ENCODE measurements at regions not wholly inside any gene's neighbourhood (a gene's known extent, or its start where the extent isn't known, plus 50 kb on each side); places are given as distances from the start of the nearest gene placed in this dataset.

GRCh38 chr14:21989090-21989489, 315.5 kb upstream of the OR4E1 start:
- TF ChIP-seq GATA2 (IDR thresholded peaks at IDR 0.05; ENCODE audit: low read depth, low read length): no peak

GRCh38 chr14:21988413-21988812, 314.8 kb upstream of the OR4E1 start:
- TF ChIP-seq GATA2 (IDR thresholded peaks at IDR 0.05; ENCODE audit: low read depth, low read length) (no peak), GATA3 (IDR thresholded peaks at IDR 0.05; ENCODE audit: low read depth, low read length) (no peak)

GRCh38 chr14:21987937-21988336, 314.3 kb upstream of the OR4E1 start:
- no peak for TF ChIP-seq GATA2 (IDR thresholded peaks at IDR 0.05; ENCODE audit: low read depth, low read length)
- no peak for TF ChIP-seq GATA3 (IDR thresholded peaks at IDR 0.05; ENCODE audit: low read depth, low read length)

- no peak for TF ChIP-seq GATA2 (IDR thresholded peaks at IDR 0.05; ENCODE audit: low read depth, low read length)
- TF ChIP-seq GATA3 (IDR thresholded peaks at IDR 0.05; ENCODE audit: low read depth, low read length): no peak
Observed at GRCh38 chr14:21985081-21985480, 311.5 kb upstream of the OR4E1 start.

GRCh38 chr14:21978999-21979314, 305.3 kb upstream of the OR4E1 start:
- TF ChIP-seq GATA3 (IDR thresholded peaks at IDR 0.05; ENCODE audit: low read depth, low read length) (no peak), GATA2 (IDR thresholded peaks at IDR 0.05; ENCODE audit: low read depth, low read length) (no peak)

- TF ChIP-seq GATA3 (IDR thresholded peaks at IDR 0.05; ENCODE audit: low read depth, low read length) (no peak), GATA2 (IDR thresholded peaks at IDR 0.05; ENCODE audit: low read depth, low read length) (no peak)
Observed at GRCh38 chr14:21978184-21978998, 304.8 kb upstream of the OR4E1 start.

GRCh38 chr14:21974741-21975140, 301.1 kb upstream of the OR4E1 start:
- no peak for TF ChIP-seq GATA3 (IDR thresholded peaks at IDR 0.05; ENCODE audit: low read depth, low read length)
- no peak for TF ChIP-seq GATA2 (IDR thresholded peaks at IDR 0.05; ENCODE audit: low read depth, low read length)

GRCh38 chr14:21965042-21965441, 291.4 kb upstream of the OR4E1 start:
- TF ChIP-seq GATA2 (IDR thresholded peaks at IDR 0.05; ENCODE audit: low read depth, low read length): no peak
- TF ChIP-seq GATA3 (IDR thresholded peaks at IDR 0.05; ENCODE audit: low read depth, low read length): no peak

- no peak for TF ChIP-seq GATA2 (IDR thresholded peaks at IDR 0.05; ENCODE audit: low read depth, low read length)
- no peak for TF ChIP-seq GATA3 (IDR thresholded peaks at IDR 0.05; ENCODE audit: low read depth, low read length)
Observed at GRCh38 chr14:21964180-21964579, 290.6 kb upstream of the OR4E1 start.

- TF ChIP-seq GATA2 (IDR thresholded peaks at IDR 0.05; ENCODE audit: low read depth, low read length) (no peak), GATA3 (IDR thresholded peaks at IDR 0.05; ENCODE audit: low read depth, low read length) (no peak)
Observed at GRCh38 chr14:21960636-21961035, 287.0 kb upstream of the OR4E1 start.

GRCh38 chr14:21941885-21942284, 268.3 kb upstream of the OR4E1 start:
- TF ChIP-seq GATA2 (IDR thresholded peaks at IDR 0.05; ENCODE audit: low read depth, low read length) (no peak), GATA3 (IDR thresholded peaks at IDR 0.05; ENCODE audit: low read depth, low read length) (no peak)

- no peak for TF ChIP-seq GATA2 (IDR thresholded peaks at IDR 0.05; ENCODE audit: low read depth, low read length)
- no peak for TF ChIP-seq GATA3 (IDR thresholded peaks at IDR 0.05; ENCODE audit: low read depth, low read length)
Observed at GRCh38 chr14:21940887-21941856, 267.6 kb upstream of the OR4E1 start.

GRCh38 chr14:21939836-21940235, 266.2 kb upstream of the OR4E1 start:
- TF ChIP-seq GATA2 (IDR thresholded peaks at IDR 0.05; ENCODE audit: low read depth, low read length) (no peak), GATA3 (IDR thresholded peaks at IDR 0.05; ENCODE audit: low read depth, low read length) (no peak)

- TF ChIP-seq GATA3 (IDR thresholded peaks at IDR 0.05; ENCODE audit: low read depth, low read length) (no peak), GATA2 (IDR thresholded peaks at IDR 0.05; ENCODE audit: low read depth, low read length) (no peak)
Observed at GRCh38 chr14:21937996-21938395, 264.4 kb upstream of the OR4E1 start.

GRCh38 chr14:21933681-21934080, 260.1 kb upstream of the OR4E1 start:
- TF ChIP-seq GATA3 (IDR thresholded peaks at IDR 0.05; ENCODE audit: low read depth, low read length) (no peak), GATA2 (IDR thresholded peaks at IDR 0.05; ENCODE audit: low read depth, low read length) (no peak)
